Endothelial cell of umbilical vein (primary cell): ENCODE measurements at regions not wholly inside any gene's neighbourhood (a gene's known extent, or its start where the extent isn't known, plus 50 kb on each side); places are given as distances from the start of the nearest gene placed in this dataset.
A peak's percentile ranks its signal among the peaks of the same experiment; 100 is the strongest.

Experiments used
- BruUV-seq: library from RNA; stranded (reverse); fragments of 400-500 nt; replicated peaks from 2 replicates; lab custom pipeline; 2021; lab: Mats Ljungman, UMichigan
- CTCF ChIA-PET: fragments of 300-600, 350-600 bp; sonication (Branson Sonifier 250); formaldehyde crosslinking; loops from one replicate; lab custom pipeline; 2021; ENCODE audit warnings: antibody characterized with exemption, inconsistent platforms; lab: Charles Lee
- POLR2A ChIA-PET: fragments of 300-600, 350-600 bp; sonication (Branson Sonifier 250); formaldehyde crosslinking; loops from one replicate; lab custom pipeline; 2021; ENCODE audit warnings: antibody characterized with exemption, inconsistent platforms; lab: Charles Lee
- DNase-seq: peaks from one replicate; pipeline ENCODE4 v3.0.0-alpha.2; 2011; ENCODE audit warnings: low read depth, low spot score
- FAIRE-seq: peaks from 2 replicates; lab custom pipeline; 2011; peaks lifted over from hg19 to GRCh38; lab: Jason Lieb, UNC
- H2AFZ ChIP-seq: 2 replicates; pipeline ENCODE4 v1.6.0; 2012; ENCODE audit warnings: low read depth, low read length, control low read depth, inconsistent platforms
- H3K27ac ChIP-seq: 2 replicates; pipeline ENCODE4 v1.5.1; 2011; ENCODE audit warnings: low read depth, mild to moderate bottlenecking, control low read depth, low read length, moderate library complexity; ENCODE audit not compliant: insufficient read depth
- H3K27me3 ChIP-seq, 2 experiments: 2 replicates each; pipeline versions ENCODE4 v1.6.0 to v1.6.1; 2011; ENCODE audit warnings: low read length in 2 of 2, mixed read lengths in 1 of 2; ENCODE audit not compliant: control insufficient read depth in 2 of 2, insufficient read depth in 2 of 2
- H3K36me3 ChIP-seq, 2 experiments: 2 replicates in 1 of 2; 3 replicates in 1 of 2; pipeline ENCODE4 v1.5.1; 2011; ENCODE audit warnings: low read length in 2 of 2, mild to moderate bottlenecking in 1 of 2, moderate library complexity in 1 of 2; ENCODE audit not compliant: control insufficient read depth in 2 of 2, insufficient read depth in 2 of 2; ENCODE audit errors: extremely low read depth in 1 of 2
- H3K4me1 ChIP-seq: 3 replicates; pipeline ENCODE4 v1.5.1; 2011; ENCODE audit warnings: mild to moderate bottlenecking, low read length; ENCODE audit not compliant: control insufficient read depth, insufficient read depth; ENCODE audit errors: extremely low read depth
- H3K4me2 ChIP-seq: 2 replicates; pipeline ENCODE4 v1.6.1; 2011; ENCODE audit warnings: low read length, control low read depth, mixed read lengths; ENCODE audit not compliant: insufficient read depth
- H3K4me3 ChIP-seq, 3 experiments: fragments of 200-600 bp in 1 of 3; sonication (generic), shearing (Covaris generic) in 1 of 3; replicated peaks in 1 of 3; 2 replicates each; pipeline ENCODE4 v1.5.1; 2011 to 2016; ENCODE audit warnings: control low read depth in 3 of 3, low read length in 3 of 3, mild to moderate bottlenecking in 2 of 3, inconsistent platforms in 1 of 3, low read depth in 1 of 3, moderate library complexity in 1 of 3; ENCODE audit not compliant: insufficient read depth in 1 of 3
- H3K79me2 ChIP-seq: 2 replicates; pipeline ENCODE4 v1.6.0; 2012; ENCODE audit warnings: low read length, inconsistent platforms; ENCODE audit not compliant: control insufficient read depth, insufficient read depth
- H3K9ac ChIP-seq: replicated peaks from 2 replicates; pipeline ENCODE3; 2011; ENCODE audit warnings: low read length, control low read depth; ENCODE audit not compliant: insufficient read depth; ENCODE audit errors: extremely low read depth
- H3K9me1 ChIP-seq: replicated peaks from 3 replicates; pipeline ENCODE4 v1.6.0; 2011; ENCODE audit warnings: mild to moderate bottlenecking, low read length; ENCODE audit not compliant: control insufficient read depth, insufficient read depth; ENCODE audit errors: extremely low read depth
- H3K9me3 ChIP-seq: replicated peaks from 2 replicates; pipeline ENCODE4 v1.5.1; 2012; ENCODE audit warnings: low read length, inconsistent platforms; ENCODE audit not compliant: control insufficient read depth, insufficient read depth
- H4K20me1 ChIP-seq: replicated peaks from 2 replicates; pipeline ENCODE3; 2011; ENCODE audit warnings: mild to moderate bottlenecking, low read length; ENCODE audit not compliant: control insufficient read depth, insufficient read depth; ENCODE audit errors: extremely low read depth
- CTCF ChIP-seq, 2 donors: IDR thresholded peaks; 1 replicate in 1 of 2; 2 replicates in 1 of 2; pipeline ENCODE4 v1.5.1; 2011; ENCODE audit warnings: low read length in 2 of 2, mild to moderate bottlenecking in 2 of 2, moderate library complexity in 2 of 2, control low read depth in 1 of 2, inconsistent platforms in 1 of 2, low read depth in 1 of 2; ENCODE audit not compliant: insufficient read depth in 1 of 2; ENCODE audit errors: extremely low read depth in 1 of 2
- EZH2 ChIP-seq: IDR thresholded peaks from 2 replicates; pipeline ENCODE4 v1.6.1; 2012; ENCODE audit warnings: borderline replicate concordance, low read depth, mild to moderate bottlenecking, moderate library complexity, low read length, inconsistent platforms; ENCODE audit not compliant: severe bottlenecking
- FOS ChIP-seq: IDR thresholded peaks from 2 replicates; pipeline ENCODE4 v1.6.1; 2011; ENCODE audit warnings: mild to moderate bottlenecking, low read length, moderate library complexity, borderline replicate concordance; ENCODE audit not compliant: insufficient read depth
- GATA2 ChIP-seq: IDR thresholded peaks from 2 replicates; pipeline ENCODE4 v1.7.0; 2011; ENCODE audit warnings: low read depth, mild to moderate bottlenecking, moderate library complexity, mixed read lengths, low read length; ENCODE audit not compliant: insufficient read length, insufficient read depth
- JUN ChIP-seq: IDR thresholded peaks from 2 replicates; pipeline ENCODE4 v1.6.1; 2011; ENCODE audit warnings: borderline replicate concordance, low read depth; ENCODE audit not compliant: insufficient read length, insufficient read depth
- MYC ChIP-seq: IDR thresholded peaks from one replicate; pipeline ENCODE4 v1.6.1; 2011; ENCODE audit warnings: mild to moderate bottlenecking, low read depth, low read length
- POLR2A ChIP-seq: IDR thresholded peaks from 2 replicates; pipeline ENCODE4 v1.6.1; 2012; ENCODE audit warnings: low read depth, mild to moderate bottlenecking, control low read depth, low read length
- POLR2AphosphoS5 ChIP-seq: IDR thresholded peaks from 2 replicates; pipeline ENCODE4 v1.6.1; 2012; ENCODE audit warnings: low read depth, mild to moderate bottlenecking, control low read depth, low read length, moderate library complexity; ENCODE audit not compliant: insufficient read depth
- dilution Hi-C: fragments of 300-500 bp; cut with MboI; formaldehyde crosslinking; loops from one replicate; pipeline ENCODE4 v1.15.0; 2019; ENCODE audit warnings: low sequenced_read_pairs; ENCODE audit not compliant: extremely low pct_ligation_motif_present
- intact Hi-C: fragments of 100-400 bp; cut with micrococcal nuclease; formaldehyde crosslinking; loops from one replicate; pipeline ENCODE4 v1.10.0; 2022
- TF ChIP-seq, protein P1 (sequence below): IDR thresholded peaks from 2 replicates; pipeline ENCODE4 v1.6.1; 2011; ENCODE audit not compliant: insufficient read depth, insufficient read length

DNA sequence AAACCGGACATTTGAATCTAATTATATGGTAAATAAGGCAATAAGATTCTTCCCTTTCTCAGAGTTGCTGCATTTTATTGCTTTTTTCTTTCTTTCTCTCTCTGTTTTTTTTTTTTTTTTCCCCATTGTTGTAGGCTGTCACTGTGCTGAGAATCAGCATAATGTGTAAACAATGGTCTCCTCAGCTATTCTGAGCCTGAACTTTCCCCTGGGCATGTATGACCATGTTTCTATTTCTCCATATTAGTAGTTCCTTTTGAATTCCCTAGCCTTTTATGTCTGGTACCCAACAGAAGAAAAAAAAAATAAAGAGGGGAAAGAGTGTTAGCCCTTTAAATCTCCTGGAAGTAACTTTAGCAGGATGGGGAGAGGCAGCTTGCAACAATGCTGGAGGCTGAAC lies 1862.5 kb downstream of the SUCLG1 start:
- TF ChIP-seq JUN (no peak), CTCF (IDR thresholded peaks at IDR 0.05; ENCODE audit: extremely low read depth in 1 of 2, insufficient read depth in 1 of 2, low read depth in 1 of 2, low read length in 2 of 2) (no peak)
- TF ChIP-seq, protein P1, sequence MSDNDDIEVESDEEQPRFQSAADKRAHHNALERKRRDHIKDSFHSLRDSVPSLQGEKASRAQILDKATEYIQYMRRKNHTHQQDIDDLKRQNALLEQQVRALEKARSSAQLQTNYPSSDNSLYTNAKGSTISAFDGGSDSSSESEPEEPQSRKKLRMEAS = no peak
- Histone ChIP-seq H3K9me3 (no peaks in the 10 kb centered on the region), H3K27me3 (no peaks in the 10 kb centered on the region), H3K4me3 (no peak overlapping the region), H3K4me2 (no peak overlapping the region), H3K79me2 (no peaks in the 10 kb centered on the region), H3K27ac (no peak overlapping the region), H3K36me3 (no peaks in the 10 kb centered on the region), H2AFZ (no peak overlapping the region), H3K9me1 (no peaks in the 10 kb centered on the region), H3K4me1 (no peaks in the 10 kb centered on the region), H4K20me1 (no peaks in the 10 kb centered on the region), H3K9ac (no peak overlapping the region)
- no peak for FAIRE-seq
- ChIA-PET POLR2A (no interaction called here), CTCF (interaction anchor here (1.7 kb wide), 1 partner anchor 15 kb away, joined by 4 read pairs; no protein-coding TSS in a partner anchor)
- intact Hi-C loops = no loop called here
- no TSS peak for BruUV-seq
- peak; percentile 6 for DNase-seq
- dilution Hi-C loops = no loop called here

DNA sequence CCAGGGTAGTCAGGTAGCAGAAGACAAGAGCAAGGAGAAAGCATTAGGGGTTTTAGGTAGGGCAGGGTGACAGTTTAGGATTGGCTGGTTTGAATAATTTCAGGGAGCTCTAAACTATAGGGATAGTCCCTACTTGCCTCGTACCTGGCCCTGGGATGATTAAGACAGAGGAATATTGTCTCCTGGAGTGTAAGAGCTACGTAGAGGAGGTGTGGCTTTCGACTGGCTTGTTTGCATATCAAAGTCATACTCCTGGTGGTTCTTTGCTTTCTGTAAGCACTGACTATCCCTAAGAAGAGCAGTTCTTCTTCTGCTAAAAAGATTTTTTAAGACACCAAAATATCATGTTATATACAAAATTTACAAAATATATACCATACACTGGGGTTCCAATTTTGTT lies 1867.4 kb downstream of the SUCLG1 start:
- Histone ChIP-seq H2AFZ (no peak overlapping the region), H3K9me3 (no peaks in the 10 kb centered on the region), H3K79me2 (no peaks in the 10 kb centered on the region), H3K27ac (no peak overlapping the region), H3K4me3 (no peak overlapping the region), H3K4me2 (no peak overlapping the region), H3K9me1 (no peaks in the 10 kb centered on the region), H4K20me1 (no peaks in the 10 kb centered on the region), H3K9ac (no peak overlapping the region), H3K4me1 (no peaks in the 10 kb centered on the region), H3K27me3 (no peaks in the 10 kb centered on the region), H3K36me3 (no peaks in the 10 kb centered on the region)
- dilution Hi-C loops = no loop called here
- intact Hi-C loops = no loop called here
- FAIRE-seq (no peak), DNase-seq (no peak)
- TF ChIP-seq CTCF (IDR thresholded peaks at IDR 0.05; ENCODE audit: extremely low read depth in 1 of 2, insufficient read depth in 1 of 2, low read depth in 1 of 2, low read length in 2 of 2) (no peak), POLR2AphosphoS5 (no peak), EZH2 (no peak), POLR2A (no peak), FOS (no peak), GATA2 (no peak), MYC (no peak), JUN (no peak)
- TF ChIP-seq, protein P1 = no peak
- ChIA-PET CTCF (no interaction called here), POLR2A (no interaction called here)
- no TSS peak for BruUV-seq
